PFSK-1 (cell line): ENCODE measurements at regions not wholly inside any gene's neighbourhood (a gene's known extent, or its start where the extent isn't known, plus 50 kb on each side); places are given as distances from the start of the nearest gene placed in this dataset.

ENCODE experiments used
- FOXP2 ChIP-seq: optimal IDR thresholded peaks from 2 replicates; pipeline ENCODE3; 2011; ENCODE audit warnings: borderline replicate concordance, control low read depth, inconsistent platforms; ENCODE audit not compliant: insufficient read depth; ENCODE audit errors: extremely low read length, extremely low read depth
- POLR2AphosphoS5 ChIP-seq: IDR thresholded peaks from 2 replicates; pipeline ENCODE4 v1.6.1; 2012; ENCODE audit warnings: low read depth, mild to moderate bottlenecking, control low read depth, low read length, moderate library complexity
- SIN3A ChIP-seq: IDR thresholded peaks from 2 replicates; pipeline ENCODE4 v1.6.1; 2012; ENCODE audit warnings: mild to moderate bottlenecking, low read length, moderate library complexity, borderline replicate concordance; ENCODE audit not compliant: insufficient read depth
- TAF1 ChIP-seq: IDR thresholded peaks from 2 replicates; pipeline ENCODE4 v1.6.1; 2012; ENCODE audit warnings: low read length, control low read depth, borderline replicate concordance; ENCODE audit not compliant: insufficient read depth
- TF ChIP-seq, protein P1 (sequence below), 2 experiments: IDR thresholded peaks; 2 replicates each; pipeline versions ENCODE4 v1.6.1 to v1.8.0; 2011 to 2012; ENCODE audit warnings: low read depth in 2 of 2, low read length in 2 of 2, control low read depth in 1 of 2, inconsistent platforms in 1 of 2, mild to moderate bottlenecking in 1 of 2, moderate library complexity in 1 of 2; ENCODE audit not compliant: insufficient read depth in 1 of 2

DNA sequence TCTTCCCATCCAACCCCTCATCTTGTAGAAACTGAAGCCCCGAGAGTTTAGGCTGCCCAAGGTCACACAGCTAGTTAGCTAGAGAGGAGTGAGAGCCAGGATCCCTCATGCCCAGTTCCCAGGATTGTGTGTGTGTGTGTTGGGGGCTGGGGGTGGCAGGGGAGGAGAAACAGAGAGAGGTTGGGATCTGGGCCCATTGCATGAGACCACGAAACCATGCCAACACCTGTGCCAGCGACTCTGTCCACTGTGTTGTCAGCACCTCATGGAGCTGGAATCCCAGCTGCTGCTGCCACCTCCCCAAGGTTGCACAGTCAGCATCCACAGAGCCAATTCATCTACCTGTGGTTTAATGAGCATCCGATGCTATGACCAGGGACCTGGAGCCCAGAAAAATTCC is 115.4 kb upstream of the ZC3H12A start:
- TF ChIP-seq POLR2AphosphoS5 (no peak), FOXP2 (no peak)

DNA sequence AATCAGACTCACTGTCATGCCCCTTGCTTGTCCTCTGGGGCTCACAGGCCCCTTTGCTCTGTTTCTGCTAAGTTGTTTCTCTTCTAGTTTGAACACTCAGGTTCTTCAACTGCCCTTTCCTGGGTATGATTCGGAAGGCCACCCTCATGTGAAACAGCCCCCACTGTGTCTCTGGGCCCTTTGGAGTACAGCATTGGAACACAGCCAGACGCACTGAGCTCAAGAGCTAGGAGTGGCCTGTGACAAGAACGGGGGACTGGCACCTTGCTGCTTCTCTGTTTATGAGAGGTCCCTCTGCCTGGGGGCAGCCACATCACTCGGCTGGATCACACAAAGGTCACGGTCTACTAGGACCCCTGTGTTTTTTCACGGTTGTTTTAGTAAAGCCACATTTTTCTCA is 114.4 kb upstream of the ZC3H12A start:
- TF ChIP-seq FOXP2 (no peak), TAF1 (no peak), POLR2AphosphoS5 (no peak), SIN3A (no peak)
- TF ChIP-seq, protein P1, sequence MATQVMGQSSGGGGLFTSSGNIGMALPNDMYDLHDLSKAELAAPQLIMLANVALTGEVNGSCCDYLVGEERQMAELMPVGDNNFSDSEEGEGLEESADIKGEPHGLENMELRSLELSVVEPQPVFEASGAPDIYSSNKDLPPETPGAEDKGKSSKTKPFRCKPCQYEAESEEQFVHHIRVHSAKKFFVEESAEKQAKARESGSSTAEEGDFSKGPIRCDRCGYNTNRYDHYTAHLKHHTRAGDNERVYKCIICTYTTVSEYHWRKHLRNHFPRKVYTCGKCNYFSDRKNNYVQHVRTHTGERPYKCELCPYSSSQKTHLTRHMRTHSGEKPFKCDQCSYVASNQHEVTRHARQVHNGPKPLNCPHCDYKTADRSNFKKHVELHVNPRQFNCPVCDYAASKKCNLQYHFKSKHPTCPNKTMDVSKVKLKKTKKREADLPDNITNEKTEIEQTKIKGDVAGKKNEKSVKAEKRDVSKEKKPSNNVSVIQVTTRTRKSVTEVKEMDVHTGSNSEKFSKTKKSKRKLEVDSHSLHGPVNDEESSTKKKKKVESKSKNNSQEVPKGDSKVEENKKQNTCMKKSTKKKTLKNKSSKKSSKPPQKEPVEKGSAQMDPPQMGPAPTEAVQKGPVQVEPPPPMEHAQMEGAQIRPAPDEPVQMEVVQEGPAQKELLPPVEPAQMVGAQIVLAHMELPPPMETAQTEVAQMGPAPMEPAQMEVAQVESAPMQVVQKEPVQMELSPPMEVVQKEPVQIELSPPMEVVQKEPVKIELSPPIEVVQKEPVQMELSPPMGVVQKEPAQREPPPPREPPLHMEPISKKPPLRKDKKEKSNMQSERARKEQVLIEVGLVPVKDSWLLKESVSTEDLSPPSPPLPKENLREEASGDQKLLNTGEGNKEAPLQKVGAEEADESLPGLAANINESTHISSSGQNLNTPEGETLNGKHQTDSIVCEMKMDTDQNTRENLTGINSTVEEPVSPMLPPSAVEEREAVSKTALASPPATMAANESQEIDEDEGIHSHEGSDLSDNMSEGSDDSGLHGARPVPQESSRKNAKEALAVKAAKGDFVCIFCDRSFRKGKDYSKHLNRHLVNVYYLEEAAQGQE (IDR thresholded peaks at IDR 0.05; ENCODE audit: insufficient read depth in 1 of 2, low read depth in 2 of 2, low read length in 2 of 2) = no peak

DNA sequence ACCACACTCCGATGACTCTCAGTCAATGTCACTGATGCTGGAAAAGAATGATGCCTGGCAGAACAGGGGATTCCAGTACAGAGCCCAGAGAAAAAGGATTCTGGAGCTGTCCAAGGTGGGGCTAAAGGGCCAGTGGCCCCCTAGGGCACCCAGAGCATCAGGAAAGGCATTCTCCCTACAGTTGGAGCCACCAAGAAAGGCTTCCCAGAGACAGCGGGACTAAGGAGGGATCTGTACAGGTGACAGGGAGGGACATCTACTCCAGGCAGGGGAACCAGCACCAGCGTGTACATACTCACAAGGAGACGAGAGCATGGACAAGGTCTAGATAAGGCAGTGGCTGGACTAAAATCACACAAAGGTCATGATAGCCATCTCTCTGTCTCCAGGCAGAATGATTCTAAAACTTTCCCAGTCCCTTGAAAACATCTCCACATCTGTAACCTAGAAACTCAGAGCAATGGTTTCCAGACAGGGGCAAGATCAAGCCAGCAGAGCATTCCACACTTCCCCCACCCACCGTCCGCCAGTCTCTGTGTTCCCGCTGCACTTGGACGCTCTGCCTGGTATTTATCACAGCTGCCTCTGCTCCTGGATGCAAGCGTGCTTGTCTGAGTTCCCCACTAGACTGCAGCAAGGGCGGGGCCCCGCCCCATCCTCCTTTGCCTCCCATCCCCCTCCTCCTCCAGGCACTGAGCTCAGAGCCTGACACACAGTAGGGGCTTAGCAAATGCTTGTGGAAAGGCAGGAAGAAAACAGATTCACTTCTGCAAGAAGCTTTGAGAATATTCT is 111.6 kb upstream of the ZC3H12A start:
- TF ChIP-seq POLR2AphosphoS5 = no peak
- no peak for TF ChIP-seq TAF1
- TF ChIP-seq FOXP2 = no peak
- TF ChIP-seq, protein P1 (IDR thresholded peaks at IDR 0.05; ENCODE audit: insufficient read depth in 1 of 2, low read depth in 2 of 2, low read length in 2 of 2) = peak in 1 of 2 experiments; percentile 86; a peak in 2 of 4 replicates
- TF ChIP-seq SIN3A = no peak

DNA sequence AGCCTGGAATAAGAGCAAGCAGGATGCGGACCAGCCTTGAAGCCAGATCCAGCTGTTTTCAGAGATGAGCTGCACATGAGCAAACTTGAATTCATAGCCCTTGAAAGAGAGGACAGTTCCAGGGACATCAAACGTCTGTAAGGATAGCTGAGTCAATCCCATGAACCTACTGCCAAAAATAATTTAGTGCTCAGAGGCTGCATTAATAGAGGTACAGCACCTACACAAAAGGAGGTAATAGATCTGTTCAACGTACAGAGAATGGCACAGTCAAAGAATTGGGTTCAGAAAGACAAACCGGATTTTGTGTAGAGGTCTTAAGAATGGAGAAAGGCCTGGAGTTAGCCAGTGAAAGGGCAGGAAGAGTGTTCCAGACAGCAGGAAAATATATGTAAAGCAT is 110.8 kb upstream of the ZC3H12A start:
- TF ChIP-seq FOXP2 = no peak
- no peak for TF ChIP-seq SIN3A

DNA sequence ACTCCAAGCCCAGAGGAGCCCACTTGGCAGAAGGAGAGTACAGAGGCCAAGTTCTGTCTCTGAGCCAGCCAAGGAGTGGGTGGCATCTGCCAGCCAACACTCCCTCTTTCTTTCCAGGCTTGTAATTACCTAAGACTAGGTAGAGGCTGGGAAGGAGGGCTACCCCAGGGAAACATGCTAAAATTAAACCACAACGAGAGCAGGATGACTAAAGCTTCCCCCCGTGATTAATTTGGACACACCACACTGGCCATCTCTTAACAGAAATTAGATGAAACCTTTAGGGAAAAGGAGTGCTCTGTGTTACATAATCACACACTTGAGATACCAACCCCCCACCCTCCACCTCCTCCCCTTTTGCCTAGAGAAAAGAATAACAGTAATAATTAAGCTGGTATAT is 102.1 kb upstream of the ZC3H12A start:
- TF ChIP-seq TAF1 (no peak), FOXP2 (no peak), POLR2AphosphoS5 (no peak), SIN3A (no peak)
- TF ChIP-seq, protein P1 (IDR thresholded peaks at IDR 0.05; ENCODE audit: insufficient read depth in 1 of 2, low read depth in 2 of 2, low read length in 2 of 2) = no peak

DNA sequence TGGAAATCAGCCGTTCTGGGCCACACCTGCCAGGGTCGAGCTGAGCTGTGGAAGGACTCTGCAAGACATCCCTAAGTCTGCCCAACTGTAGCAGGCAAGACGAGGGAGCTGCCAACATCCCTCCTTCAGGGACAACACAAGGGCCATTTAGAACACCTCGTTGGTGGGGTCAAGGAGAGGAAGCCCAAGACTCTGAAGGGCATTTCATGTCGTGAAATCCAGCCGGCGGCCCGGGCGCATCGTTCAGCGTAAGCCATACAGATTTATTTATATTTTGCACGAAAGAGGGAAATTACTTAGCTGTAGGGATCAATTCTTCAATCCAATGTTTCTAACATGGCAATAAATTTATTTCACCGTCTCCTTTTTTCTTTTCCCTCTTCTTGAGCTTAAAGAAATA is 101.7 kb upstream of the ZC3H12A start:
- no peak for TF ChIP-seq TAF1
- no peak for TF ChIP-seq POLR2AphosphoS5
- TF ChIP-seq FOXP2 = no peak
- TF ChIP-seq, protein P1 (IDR thresholded peaks at IDR 0.05; ENCODE audit: insufficient read depth in 1 of 2, low read depth in 2 of 2, low read length in 2 of 2) = no peak
- TF ChIP-seq SIN3A = no peak
